ENCODE measurements at regions not wholly inside any gene's neighbourhood (a gene's known extent, or its start where the extent isn't known, plus 50 kb on each side); places are given as distances from the start of the nearest gene placed in this dataset.

GRCh38 chr12:19074700-19075099 lies 54.8 kb upstream of the PLEKHA5 start:
- BruUV-seq (replicated peaks) = no TSS peak
- ChIA-PET CTCF (interaction anchor here (0.6 kb wide), 1 partner anchor 22 kb away, joined by 3 read pairs; no protein-coding TSS in a partner anchor), POLR2A (no interaction called here)
- Histone ChIP-seq H3K36me3 (ENCODE audit: control insufficient read depth, insufficient read depth, low read length) (no peaks in the 10 kb centered on the region), H3K4me1 (peaks cover 12% of the 10 kb centered on the region), H3K9me3 (no peaks in the 10 kb centered on the region), H3K27me3 (replicated peaks; ENCODE audit: control insufficient read depth, insufficient read depth, low read length) (no peaks in the 10 kb centered on the region), H3K4me3 (ENCODE audit: low read depth, low read length) (no peak overlapping the region)
- peak overlapping the region; percentile 17 for H3K27ac Mint-ChIP-seq (ENCODE audit: unreplicated experiment)
- no peaks in the 10 kb centered on the region for H3K36me3 Mint-ChIP-seq (ENCODE audit: insufficient read depth, unreplicated experiment)
- TF ChIP-seq CTCF (IDR thresholded peaks at IDR 0.05; ENCODE audit: insufficient read depth in 1 of 2, low read depth in 1 of 2, low read length in 1 of 2, severe bottlenecking in 1 of 2, unreplicated experiment in 1 of 2) = no peak
- H3K4me3 Mint-ChIP-seq (ENCODE audit: unreplicated experiment) = no peak overlapping the region
- H3K27me3 Mint-ChIP-seq (ENCODE audit: insufficient read depth, unreplicated experiment) = no peaks in the 10 kb centered on the region
- H3K9me3 Mint-ChIP-seq (ENCODE audit: unreplicated experiment) = peaks cover 9% of the 10 kb centered on the region
- no peak for DNase-seq
- H3K4me1 Mint-ChIP-seq (ENCODE audit: low read depth, unreplicated experiment) = peaks cover 17% of the 10 kb centered on the region
- intact Hi-C loops (cut with micrococcal nuclease; ENCODE audit: unreplicated experiment) = no loop called here

GRCh38 chr12:19075711-19076340 lies 53.7 kb upstream of the PLEKHA5 start:
- intact Hi-C loops (cut with micrococcal nuclease; ENCODE audit: unreplicated experiment) = no loop called here
- ChIA-PET POLR2A (no interaction called here), CTCF (no interaction called here)
- Histone ChIP-seq H3K4me1 (peaks cover 12% of the 10 kb centered on the region), H3K27me3 (replicated peaks; ENCODE audit: control insufficient read depth, insufficient read depth, low read length) (no peaks in the 10 kb centered on the region), H3K9me3 (no peaks in the 10 kb centered on the region), H3K36me3 (ENCODE audit: control insufficient read depth, insufficient read depth, low read length) (no peaks in the 10 kb centered on the region), H3K4me3 (ENCODE audit: low read depth, low read length) (no peak overlapping the region)
- Mint-ChIP-seq H3K9me3 (ENCODE audit: unreplicated experiment) (no peaks in the 10 kb centered on the region), H3K36me3 (ENCODE audit: insufficient read depth, unreplicated experiment) (no peaks in the 10 kb centered on the region), H3K27me3 (ENCODE audit: insufficient read depth, unreplicated experiment) (no peaks in the 10 kb centered on the region), H3K4me1 (ENCODE audit: low read depth, unreplicated experiment) (peaks cover 17% of the 10 kb centered on the region), H3K4me3 (ENCODE audit: unreplicated experiment) (no peak overlapping the region), H3K27ac (ENCODE audit: unreplicated experiment) (no peak overlapping the region)
- no TSS peak for BruUV-seq (replicated peaks)
- DNase-seq = no peak
- TF ChIP-seq CTCF (IDR thresholded peaks at IDR 0.05; ENCODE audit: insufficient read depth in 1 of 2, low read depth in 1 of 2, low read length in 1 of 2, severe bottlenecking in 1 of 2, unreplicated experiment in 1 of 2) = no peak
